ENCODE measurements at regions not wholly inside any gene's neighbourhood (a gene's known extent, or its start where the extent isn't known, plus 50 kb on each side); places are given as distances from the start of the nearest gene placed in this dataset.
"Not testable (repeated sequence)": the region's sequence is repeated elsewhere in the genome, so short reads cannot be mapped to it uniquely, and the experiment has no call there.

DNA sequence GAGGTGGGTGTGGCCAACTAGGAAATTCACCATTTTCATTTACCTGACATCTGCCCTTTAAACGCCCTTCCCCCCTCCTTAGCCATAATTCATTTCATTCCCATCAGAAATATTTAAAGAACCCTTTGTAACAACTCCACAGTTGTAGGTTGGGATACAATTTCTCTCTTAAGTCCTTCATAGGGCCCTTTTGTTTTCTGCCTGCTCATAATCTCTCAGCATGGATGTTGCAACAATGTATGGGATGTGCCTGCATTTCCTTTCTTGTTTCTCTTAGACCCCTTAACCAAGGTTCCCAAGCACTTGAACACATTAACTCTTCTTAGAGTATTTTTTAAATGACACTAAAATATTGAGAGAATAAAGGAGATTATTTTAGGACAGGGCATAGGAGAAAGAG, 51.7 kb upstream of the MYO10 start:
- ATAC-seq (no peak), DNase-seq (no peak)

DNA sequence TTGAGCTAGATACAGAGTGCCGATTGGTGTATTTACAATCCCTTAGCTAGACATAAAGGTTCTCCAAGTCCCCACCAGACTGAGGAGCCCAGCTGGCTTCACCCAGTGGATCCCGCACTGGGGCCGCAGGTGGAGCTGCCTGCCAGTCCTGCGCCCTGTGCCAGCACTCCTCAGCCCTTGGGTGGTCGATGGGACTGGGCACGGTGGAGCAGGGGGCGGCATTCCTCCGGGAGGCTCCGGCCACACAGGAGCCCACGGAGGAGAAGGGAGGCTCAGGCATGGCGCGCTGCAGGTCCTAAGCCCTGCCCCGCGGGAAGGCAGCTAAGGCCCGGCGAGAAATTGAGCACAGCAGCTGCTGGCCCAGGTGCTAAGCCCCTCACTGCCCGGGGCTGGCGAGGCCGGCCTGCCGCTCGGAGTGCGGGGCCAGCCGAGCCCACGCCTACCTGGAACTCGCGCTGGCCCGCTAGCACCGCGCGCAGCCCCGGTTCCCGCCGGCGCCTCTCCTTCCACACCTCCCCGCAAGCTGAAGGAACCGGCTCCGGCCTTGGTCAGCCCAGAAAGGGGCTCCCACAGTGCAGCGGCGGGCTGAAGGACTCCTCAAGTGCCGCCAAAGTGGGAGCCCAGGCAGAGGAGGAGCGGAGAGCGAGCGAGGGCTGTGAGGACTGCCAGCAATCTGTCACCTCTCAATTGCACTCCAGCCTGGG, 54.9 kb upstream of the MYO10 start:
- not testable (repeated sequence) for ATAC-seq, DNase-seq

DNA sequence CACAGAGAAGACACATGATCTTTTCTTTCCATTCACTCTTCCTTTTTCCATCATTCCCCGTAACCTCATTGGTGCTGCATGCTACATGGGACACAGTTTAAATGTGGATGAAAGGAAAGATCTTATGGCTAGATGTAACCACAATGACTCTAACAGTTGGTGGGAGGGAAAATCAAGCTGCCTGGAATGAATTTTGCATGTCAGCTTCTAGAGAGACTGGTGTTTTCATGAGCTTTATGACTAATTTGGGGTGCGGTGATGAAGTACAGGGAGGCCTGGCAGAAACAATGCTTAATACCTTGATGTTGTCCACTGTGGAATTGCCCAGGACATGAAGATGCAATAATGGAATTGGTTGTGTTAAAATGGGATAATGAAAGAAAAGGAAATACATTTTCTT, 55.9 kb upstream of the MYO10 start:
- no peak for DNase-seq
- no peak for ATAC-seq

DNA sequence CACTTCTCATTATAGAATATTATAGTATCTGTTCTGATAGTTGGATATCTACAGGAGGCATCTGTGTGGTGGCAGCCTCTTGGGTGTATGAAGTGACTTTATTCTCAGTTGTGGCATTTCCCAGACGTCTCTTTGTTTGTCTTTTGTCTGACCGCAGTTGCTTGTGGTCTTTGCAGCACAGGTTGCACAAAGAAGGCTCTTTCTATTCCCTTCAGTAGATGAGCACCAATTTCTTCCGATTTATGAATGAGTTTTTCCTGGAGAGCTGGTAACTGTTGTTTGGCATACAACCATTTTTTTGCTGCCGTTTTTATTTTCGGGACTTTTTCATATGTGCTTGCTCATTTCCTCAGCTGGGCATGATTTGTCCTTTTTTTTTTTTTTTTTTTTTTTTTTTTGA, 56.4 kb upstream of the MYO10 start:
- DNase-seq = no peak
- ATAC-seq = no peak

DNA sequence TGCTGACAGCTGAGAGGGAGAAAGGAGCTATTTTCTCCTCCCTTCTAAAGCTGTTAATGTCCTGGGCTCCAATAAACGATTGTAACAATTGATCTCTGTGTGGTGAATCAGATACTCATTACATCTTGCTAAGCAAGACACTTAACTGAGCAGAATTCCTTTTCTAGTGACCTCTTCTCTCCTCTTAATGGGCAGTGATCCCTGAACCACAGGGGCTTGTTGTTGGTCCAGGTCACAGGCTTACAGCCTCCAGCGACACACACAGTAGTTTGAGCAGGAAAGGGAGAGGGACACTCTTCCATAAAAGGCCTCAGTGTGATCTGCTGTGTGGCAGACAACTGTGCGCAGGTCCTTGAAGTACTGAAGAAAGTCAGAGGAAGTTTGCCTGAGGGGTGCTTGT, 58.5 kb upstream of the MYO10 start:
- no peak for DNase-seq
- ATAC-seq = no peak

DNA sequence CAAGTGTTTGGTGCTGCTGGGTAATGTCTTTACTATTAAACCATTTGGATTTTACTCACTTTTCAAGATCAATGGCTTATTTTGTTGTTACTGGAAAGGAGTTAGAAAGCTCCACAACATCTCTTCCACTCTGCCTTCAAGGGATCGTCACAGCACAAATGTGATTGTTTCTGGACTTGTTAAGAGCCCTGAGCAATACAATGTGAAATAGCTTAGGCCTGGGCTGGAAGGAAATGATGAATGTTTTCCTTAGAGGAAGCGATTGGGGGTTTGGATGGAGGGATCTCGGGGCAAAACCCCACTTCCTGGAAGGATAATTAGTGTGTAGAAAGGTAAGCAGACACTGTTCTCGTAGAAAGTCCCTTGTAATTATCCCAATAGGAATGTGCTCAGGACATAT, 59.3 kb upstream of the MYO10 start:
- no peak for ATAC-seq
- no peak for DNase-seq

DNA sequence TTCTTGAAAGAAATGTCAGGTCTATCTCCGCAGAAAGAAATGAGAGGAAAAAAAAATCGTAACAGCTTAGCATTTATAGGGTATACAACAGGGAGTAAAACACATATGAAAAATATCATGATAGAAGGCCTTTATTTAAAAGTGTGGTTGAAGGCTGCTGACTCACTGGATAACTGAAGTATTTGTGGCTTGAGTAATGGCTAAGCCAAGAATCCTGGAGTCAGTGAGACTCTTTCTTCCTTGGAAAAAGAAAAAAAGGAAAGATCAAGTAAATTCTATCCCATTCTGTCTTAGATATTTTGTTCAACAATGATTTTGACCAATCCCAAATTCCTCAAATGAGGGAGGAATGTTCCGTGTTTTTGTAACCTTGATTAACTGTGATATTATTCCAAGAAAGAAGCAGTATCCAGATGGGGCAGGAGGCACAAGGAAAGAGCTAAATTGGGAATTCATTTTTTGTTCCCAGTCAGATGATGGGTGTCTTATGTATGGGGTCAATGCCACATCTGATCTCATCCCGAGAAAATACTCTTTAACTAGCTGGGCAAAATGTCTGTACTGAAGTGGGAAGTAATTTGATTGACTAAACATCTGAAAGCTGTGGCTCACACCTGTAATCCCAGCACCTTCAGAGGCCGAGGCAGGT, 64.3 kb upstream of the MYO10 start:
- ATAC-seq (no peak), DNase-seq (no peak)

DNA sequence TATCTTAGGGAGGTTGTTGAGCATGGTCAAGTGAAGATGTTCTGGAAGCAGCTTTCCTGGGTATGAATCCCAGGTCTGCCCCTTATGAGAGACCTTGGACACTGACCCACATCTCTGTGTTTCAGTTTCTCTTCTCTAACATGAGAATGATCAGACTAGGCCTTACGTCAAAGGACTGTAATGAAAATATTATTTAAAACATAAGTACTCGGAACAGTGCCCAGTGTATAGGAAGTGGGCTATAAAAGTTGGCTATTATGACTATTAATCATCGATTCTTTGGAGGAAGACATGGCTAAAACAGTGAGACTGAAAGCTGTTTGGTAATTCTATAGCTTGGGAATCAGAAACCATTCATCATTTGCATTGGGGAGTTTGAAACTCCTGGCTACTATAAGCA, 65.3 kb upstream of the MYO10 start:
- ATAC-seq (no peak), DNase-seq (no peak)

DNA sequence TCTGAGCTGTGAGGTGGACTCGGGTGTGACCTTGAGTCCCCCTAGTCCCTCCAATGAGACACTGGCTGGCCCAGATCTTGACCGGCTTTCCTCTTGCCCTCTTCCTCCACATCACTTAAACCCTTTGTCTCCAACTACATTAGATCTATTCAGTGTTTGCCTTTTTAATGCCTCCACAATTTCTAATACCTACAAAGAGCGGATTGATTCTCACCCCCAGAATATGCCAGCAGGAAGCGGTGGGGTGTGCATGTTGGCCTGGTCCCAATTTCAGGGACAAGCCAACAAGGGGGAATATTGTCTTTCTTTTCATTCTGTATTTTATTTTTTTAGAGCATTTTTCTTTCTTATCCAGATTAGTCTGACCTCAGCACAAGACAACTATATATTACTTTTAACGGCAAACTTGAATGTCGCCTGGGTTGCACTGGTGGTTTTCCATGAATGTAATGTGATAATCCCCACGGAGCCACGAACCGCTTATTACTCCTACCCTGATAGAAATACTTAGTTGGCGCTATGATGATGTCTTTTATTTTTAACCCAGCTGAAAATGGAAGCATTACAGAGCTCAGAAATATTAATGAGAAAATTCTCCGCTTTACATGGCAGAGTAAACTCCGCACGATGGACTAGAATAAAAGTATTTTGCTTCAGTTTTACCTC, 68.5 kb upstream of the MYO10 start:
- DNase-seq = no peak
- ATAC-seq = no peak

DNA sequence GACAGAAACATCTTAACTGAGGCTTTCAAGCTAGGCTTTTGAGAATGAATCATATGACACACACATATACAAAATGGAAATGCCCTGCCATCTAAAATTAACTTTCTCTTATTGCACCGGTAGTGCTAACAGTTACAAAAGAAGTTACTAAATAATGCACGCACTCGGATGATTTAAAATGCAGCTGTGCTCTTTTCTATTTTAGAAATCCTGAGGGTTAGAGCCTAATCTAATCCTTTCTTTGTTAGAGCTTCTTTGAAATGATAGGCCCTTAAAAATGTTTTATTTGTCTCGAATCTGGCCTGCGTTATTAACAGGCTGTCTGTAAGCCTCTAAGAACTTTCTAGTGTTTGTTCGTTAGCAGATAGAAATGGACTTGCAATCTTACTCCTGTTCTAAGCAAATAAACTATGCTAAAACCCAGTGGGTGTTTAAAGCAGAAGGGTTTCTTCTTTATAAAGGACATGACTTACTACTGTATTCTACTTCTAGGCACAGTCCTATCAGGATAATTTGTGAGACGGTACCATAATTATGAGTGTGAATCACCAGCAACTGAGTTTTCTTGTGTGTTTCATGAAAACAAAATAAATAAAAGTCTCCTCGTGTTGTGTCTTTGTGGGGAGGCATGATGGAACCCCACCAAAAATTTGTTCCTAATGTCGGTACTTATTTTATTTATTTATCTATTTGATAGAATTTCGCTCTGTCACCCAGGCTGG, 69.2 kb upstream of the MYO10 start:
- DNase-seq (no peak), ATAC-seq (no peak)

DNA sequence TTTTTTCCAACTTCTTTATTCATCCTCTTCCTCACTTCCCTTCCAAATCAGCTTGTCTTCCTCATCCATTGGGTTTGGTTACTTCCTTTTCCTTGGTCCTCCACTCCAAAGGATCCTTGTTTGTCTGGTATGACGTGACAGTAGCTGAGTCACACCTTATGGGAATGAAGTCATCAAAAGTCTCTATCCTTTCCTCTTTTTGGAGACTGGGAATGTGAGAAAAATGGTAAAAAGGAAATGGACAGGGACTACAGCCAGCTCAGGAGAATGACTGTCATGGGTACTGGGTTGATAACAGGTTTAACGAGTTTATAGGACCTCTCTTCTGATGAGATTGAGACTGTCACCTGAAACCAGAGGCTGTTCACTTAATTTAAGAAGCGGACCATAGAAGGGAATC, 76.2 kb upstream of the MYO10 start:
- DNase-seq = no peak

DNA sequence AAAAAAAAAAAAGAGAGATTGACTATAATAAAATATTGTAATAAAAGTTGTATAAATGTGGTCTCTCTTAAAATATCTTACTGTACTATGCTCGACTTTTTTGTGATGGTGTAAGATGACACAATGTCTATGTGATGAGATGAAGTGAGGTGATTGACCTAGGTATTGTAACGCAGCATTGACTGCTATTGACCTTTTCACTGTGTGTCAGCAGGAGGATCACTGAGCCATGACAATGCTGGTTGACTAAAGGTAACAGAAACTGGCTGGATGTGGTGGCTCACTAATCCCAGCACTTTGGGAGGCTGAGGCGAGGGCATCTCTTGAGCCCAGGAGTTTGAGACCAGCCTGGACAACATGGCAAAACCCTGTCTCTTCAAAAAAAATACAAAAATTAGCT, 78.6 kb upstream of the MYO10 start:
- ATAC-seq (no peak), DNase-seq (no peak)

More for the DNA sequence above, 76.2 kb upstream of the MYO10 start:
- ATAC-seq = no peak

DNA sequence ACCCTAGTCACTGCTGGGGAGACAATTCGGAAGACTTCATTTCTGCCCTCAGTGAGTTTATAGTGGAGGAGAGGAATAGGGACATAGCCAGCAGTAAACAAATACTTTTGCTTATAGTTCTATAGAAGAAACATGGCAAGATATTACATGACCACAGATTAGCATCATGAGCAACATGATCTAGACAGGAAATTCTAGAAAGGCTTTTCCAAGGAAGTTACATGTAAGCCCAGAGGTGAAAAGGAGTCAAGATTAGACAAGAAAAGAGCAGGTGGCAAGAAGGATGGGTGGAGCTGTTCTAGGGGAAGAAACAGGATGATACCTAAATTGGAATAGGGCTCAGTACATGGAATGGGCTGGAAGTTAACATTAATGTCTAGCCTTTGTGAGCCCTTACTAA, 82.8 kb upstream of the MYO10 start:
- ATAC-seq (no peak), DNase-seq (no peak)

DNA sequence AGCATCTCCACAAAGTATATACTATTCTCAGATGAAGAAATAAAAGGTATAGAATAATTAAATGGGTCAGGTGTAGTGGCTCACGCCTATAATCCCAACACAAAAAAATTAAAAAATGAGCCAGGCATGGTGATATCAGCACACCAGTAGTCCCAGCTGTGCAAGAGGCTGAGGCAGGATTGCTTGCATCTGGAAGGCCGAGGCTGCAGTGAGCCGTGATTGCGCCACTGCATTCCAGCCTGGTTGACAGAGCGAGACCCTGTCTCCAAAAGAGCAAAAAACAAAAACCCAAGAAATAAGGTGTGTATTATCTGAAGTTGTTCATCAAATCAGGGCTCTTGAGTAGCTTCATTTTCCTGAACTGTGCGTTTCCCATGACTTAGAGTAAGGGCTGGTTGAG, 83.2 kb upstream of the MYO10 start:
- DNase-seq (no peak), ATAC-seq (no peak)

DNA sequence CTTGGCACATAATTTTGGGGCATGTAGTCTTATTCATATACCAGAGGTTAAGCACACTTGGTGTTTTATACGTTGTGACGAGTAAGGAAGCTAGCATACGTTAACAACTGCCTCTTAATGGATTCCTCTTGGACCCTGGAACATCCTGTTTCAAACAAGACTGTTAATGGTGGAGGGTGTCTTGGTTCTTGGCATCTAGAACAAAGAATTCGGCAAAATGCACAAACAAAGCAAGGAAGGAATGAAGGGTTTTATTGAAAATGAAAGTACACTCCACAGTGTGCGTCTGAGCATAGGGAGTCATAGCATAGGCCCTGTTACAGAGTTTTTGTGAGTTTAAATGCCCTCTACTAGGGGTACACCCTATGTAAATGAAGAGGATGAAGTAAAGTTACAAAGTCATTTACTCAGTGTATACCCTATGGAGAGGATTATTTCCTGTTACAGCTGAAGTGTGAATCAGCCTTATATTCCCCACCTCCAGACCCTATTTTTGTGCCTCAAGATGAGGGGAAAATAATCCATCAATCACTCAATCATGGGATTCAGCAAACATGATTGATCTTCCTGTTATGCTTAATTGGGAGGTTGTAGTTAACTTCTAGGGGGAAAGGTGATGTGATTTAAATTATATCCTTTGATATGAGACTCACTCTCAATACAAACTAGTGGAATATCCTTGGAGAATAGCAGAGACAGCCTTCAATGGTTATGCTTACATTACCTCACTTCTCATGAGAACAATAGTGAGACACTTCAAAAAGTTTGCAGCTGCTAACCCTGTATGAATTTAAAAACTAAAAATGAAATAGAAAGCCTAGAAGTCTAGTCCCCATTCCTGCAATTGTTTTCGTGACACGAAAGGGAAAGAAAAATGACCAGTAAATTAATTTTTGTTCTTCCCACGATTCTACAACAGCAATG, 84.9 kb upstream of the MYO10 start:
- no peak for ATAC-seq
- DNase-seq = no peak

DNA sequence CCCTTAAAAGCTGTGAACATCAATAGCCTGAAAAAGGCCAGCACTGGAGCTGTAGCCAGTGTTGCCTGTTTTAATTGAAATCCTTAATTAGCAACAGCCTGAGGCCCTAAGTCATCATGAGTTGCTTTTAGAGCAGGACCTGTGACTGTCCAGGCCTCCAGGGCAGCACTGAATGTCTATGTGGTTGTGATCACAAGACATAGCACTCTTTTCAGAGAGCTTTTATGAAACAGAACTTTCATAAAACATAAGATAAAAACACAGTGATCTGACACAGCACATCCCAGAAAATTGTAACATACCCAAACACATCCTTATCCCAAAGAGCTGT, 85.5 kb upstream of the MYO10 start:
- no peak for ATAC-seq
- DNase-seq = no peak

DNA sequence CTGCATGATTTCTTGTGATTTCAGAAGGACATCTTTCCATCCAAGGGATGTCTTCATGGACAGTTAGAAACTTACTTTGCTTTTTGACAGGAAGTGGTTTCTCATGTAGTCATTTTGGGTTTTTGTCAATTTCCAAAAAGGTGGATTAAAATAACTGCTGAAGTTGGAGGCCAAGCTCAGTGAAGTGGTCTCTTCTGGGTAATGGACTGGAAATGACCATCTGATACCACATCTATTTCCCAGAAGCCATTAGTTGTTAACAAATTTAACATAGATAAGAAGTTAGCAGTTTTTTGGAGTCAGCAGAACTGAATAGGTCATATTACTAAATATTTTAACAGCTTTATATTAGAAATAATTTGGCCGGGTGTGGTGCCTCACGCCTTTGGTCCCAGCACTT, 86.2 kb upstream of the MYO10 start:
- DNase-seq = no peak
- ATAC-seq = no peak

DNA sequence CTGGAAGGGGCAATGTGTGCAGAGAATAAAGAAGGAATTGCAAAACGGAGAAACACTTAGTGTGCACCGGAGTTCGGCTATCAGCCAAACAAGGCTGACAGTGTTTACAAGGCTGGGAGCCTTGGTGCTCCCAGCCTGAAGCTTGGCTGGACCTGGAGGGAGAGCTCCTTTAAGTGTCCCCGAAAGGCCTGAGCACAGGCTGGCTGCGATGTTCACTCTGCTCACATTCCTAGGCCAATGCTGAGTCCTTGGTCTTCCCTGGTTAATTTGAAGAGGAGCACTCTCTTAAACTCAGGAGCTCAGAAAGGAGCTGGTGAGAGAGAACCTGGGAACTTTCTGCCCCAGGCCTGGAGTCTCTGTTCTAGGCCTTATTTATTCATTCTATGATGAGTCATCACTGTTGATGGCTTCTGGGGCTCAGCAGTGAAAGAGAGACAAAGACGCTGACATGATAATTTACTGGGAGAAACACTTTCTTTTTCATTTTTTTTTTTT, 88.6 kb upstream of the MYO10 start:
- ATAC-seq (no peak), DNase-seq (no peak)

DNA sequence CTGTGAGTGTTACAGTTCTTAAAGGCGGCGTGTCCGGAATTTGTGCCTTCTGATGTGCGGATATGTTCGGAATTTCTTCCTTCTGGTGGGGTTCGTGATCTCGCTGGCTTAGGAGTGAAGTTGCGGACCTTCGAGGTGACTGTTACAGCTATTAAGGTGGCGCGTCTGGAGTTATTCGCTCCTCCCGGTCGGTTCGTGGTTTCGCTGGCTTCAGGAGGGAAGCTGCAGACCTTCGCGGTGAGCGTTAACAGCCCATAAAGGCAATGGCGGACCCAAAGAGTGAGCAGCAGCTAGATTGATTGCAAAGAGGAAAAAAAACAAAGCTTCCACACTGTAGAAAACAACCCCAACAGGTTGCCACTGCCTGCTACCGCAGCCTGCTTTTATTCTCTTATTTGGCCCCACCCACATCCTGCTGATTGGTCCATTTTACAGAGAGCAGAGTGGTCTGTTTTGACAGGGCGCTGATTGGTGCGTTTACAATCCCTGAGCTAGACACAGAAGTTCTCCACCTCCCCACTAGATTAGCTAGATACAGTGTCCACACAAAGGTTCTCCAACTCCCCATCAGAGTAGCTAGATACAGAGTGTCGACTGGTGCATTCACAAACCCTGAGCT, 95.7 kb upstream of the MYO10 start:
- not testable (repeated sequence) for ATAC-seq, DNase-seq

DNA sequence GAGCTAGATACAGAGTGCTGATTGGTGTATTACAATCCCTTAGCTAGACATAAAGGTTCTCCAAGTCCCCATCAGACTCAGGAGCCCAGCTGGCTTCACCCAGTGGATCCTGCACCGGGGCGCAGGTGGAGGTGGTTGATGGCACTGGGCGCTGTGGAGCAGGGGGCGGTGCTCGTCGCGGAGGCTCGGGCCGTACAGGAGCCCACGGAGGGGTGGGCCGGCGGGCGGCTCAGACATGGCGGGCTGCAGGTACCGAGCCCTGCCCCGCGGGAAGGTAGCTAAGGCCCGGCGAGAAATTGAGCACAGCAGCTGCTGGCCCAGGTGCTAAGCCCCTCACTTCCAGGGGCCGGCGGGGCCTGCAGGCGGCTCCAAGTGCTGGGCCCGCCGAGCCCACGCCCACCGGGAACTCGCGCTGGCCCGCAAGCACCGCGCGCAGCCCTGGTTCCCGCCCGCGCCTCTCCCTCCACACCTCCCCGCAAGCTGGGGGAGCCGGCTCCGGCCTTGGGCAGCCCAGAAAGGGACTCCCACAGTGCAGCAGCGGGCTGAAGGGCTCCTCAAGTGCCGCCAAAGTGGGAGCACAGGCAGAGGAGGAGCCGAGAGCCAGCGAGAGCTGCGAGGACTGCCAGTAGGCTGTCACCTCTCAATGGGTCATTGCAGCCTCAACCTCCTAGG, 96.4 kb upstream of the MYO10 start:
- not testable (repeated sequence) for ATAC-seq, DNase-seq

DNA sequence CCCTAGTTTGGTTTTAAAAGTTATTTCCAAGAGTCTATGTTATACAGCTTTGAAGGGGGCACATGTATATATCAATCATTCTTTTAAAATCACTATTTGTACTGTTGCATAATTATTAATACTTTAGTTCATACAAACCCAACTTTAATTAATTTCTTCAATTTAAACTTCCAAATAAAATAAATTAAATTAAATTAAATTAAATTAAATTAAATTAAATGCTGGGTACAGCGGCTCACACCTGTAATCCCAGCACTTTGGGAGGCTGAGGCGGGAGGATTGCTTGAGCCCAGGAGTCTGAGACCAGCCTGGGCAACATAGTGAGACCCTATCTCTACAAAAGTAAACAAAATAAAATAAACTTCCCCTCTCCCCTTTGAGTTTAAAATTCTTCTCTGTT, 98.9 kb upstream of the MYO10 start:
- not testable (repeated sequence) for DNase-seq, ATAC-seq
